Activated B cell treated with CpG ODN at 0.5 μM for 24 hours (primary cell): ENCODE measurements at regions not wholly inside any gene's neighbourhood (a gene's known extent, or its start where the extent isn't known, plus 50 kb on each side); places are given as distances from the start of the nearest gene placed in this dataset.

ENCODE experiments used
- ATAC-seq: fragments of 200-7000 bp; cut with Tn5 transposase; one replicate; pipeline ENCODE4 v1.10.0; 2021; ENCODE audit warnings: low read depth, mild to moderate bottlenecking, moderate library complexity
- CTCF ChIA-PET: fragments of 350-600 bp; sonication (Branson Sonifier 250); formaldehyde crosslinking; loops from one replicate; lab custom pipeline; 2021; ENCODE audit warnings: antibody characterized with exemption; lab: Charles Lee
- POLR2A ChIA-PET: fragments of 350-600 bp; sonication (Branson Sonifier 250); formaldehyde crosslinking; loops from one replicate; lab custom pipeline; 2021; ENCODE audit warnings: antibody characterized with exemption; lab: Charles Lee
- DNase-seq: peaks from one replicate; pipeline ENCODE4 v3.0.0; 2022
- H3K27ac Mint-ChIP-seq: one replicate; pipeline ENCODE4 v1.8.0; 2020; ENCODE audit warnings: mixed read lengths
- H3K27me3 Mint-ChIP-seq: one replicate; pipeline ENCODE4 v1.8.0; 2021; ENCODE audit warnings: mixed read lengths
- H3K36me3 Mint-ChIP-seq: one replicate; pipeline ENCODE4 v1.8.0; 2021; ENCODE audit warnings: low read depth, mixed read lengths
- H3K4me1 Mint-ChIP-seq: one replicate; pipeline ENCODE4 v1.8.0; 2021; ENCODE audit warnings: mixed read lengths
- H3K4me3 Mint-ChIP-seq: one replicate; pipeline ENCODE4 v1.8.0; 2020; ENCODE audit warnings: mild to moderate bottlenecking, mixed read lengths
- H3K9me3 Mint-ChIP-seq: one replicate; pipeline ENCODE4 v1.8.0; 2020; ENCODE audit warnings: mixed read lengths
- CTCF ChIP-seq: fragments of 200-600 bp; IDR thresholded peaks from one replicate; pipeline ENCODE4 v1.8.0; 2022; ENCODE audit warnings: antibody characterized with exemption, mild to moderate bottlenecking
- intact Hi-C: fragments of 100-400 bp; cut with micrococcal nuclease; formaldehyde crosslinking; loops from one replicate; pipeline ENCODE4 v1.15.1; 2024

DNA sequence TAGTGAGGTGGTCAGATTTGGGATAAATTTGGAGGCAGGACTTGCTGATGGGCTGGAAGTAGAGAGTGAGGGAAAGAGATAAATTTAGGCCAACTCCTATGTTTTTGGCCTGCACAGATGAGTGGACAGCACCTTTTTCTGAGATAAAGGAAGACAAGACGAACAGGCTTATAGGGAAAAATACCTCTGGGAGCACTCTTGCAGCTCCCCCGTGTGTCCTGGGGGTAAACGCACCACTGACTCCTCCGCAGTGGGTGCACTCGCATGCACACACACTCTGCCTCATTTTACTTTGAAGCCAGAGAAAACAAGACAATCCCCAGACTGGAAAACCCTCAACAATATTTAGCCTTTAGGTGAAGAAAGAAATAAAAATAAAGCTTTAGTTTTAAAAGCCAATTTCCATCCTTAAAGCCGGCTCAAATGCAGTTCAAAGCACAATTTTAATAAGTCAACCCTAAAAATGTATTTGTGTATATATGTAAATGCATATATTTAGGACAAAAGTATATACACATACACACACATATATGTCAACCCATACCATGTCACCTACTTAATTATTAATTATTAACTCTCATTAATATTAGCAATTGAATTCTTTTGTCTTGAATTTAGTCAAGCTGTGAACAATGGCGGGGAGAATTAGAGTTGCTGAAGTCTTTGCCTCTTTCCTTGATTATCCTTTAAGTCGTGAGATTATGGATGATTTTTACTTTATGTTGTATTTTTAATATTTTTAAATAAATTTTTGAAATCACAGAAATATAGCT, 341.8 kb downstream of the ZNF326 start:
- H3K27me3 Mint-ChIP-seq: peaks cover 2% of the 10 kb centered on the region
- no peaks in the 10 kb centered on the region for H3K36me3 Mint-ChIP-seq
- no peak overlapping the region for H3K4me3 Mint-ChIP-seq
- no peaks in the 10 kb centered on the region for H3K4me1 Mint-ChIP-seq
- intact Hi-C loops: no loop called here
- H3K9me3 Mint-ChIP-seq: peaks cover 2% of the 10 kb centered on the region
- DNase-seq (no peak), ATAC-seq (no peak)
- H3K27ac Mint-ChIP-seq: no peak overlapping the region
- ChIA-PET CTCF (no interaction called here), POLR2A (no interaction called here)
- TF ChIP-seq CTCF: no peak

- no peak overlapping the region for H3K27ac Mint-ChIP-seq
- H3K9me3 Mint-ChIP-seq: peaks cover 2% of the 10 kb centered on the region
- POLR2A ChIA-PET: no interaction called here
- H3K4me1 Mint-ChIP-seq: no peaks in the 10 kb centered on the region
- H3K27me3 Mint-ChIP-seq: peaks cover 2% of the 10 kb centered on the region
- DNase-seq (no peak), ATAC-seq (no peak)
- H3K36me3 Mint-ChIP-seq: no peaks in the 10 kb centered on the region
- no peak overlapping the region for H3K4me3 Mint-ChIP-seq
- CTCF ChIA-PET: no interaction called here
- no peak for TF ChIP-seq CTCF
- intact Hi-C loops: no loop called here
Measured at GRCh38 chr1:90335558-90335957, 340.6 kb downstream of the ZNF326 start.

DNA sequence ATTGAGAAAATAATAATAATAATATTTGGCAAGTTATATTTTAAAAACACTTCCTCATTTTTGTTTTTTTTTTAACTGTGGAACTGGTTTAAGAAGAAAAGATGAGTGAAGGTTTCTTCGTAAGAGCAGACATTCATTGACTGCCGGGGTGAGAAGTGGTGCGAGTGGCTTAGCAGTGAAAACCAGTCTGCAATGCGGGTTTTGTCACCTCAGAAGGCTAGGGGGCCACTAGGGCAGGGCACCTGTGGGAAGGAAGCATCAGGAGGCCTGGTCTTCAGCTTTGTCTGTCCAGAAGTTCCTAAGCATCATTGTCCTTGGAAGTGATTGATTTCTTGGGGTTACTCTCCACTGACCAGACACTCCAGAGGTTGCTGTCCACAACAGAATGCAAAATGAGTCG, 339.2 kb downstream of the ZNF326 start:
- Mint-ChIP-seq H3K27me3 (peaks cover 2% of the 10 kb centered on the region), H3K4me3 (no peak overlapping the region), H3K36me3 (no peaks in the 10 kb centered on the region), H3K4me1 (no peaks in the 10 kb centered on the region), H3K9me3 (peaks cover 2% of the 10 kb centered on the region), H3K27ac (no peak overlapping the region)
- ATAC-seq (no peak), DNase-seq (no peak)
- ChIA-PET POLR2A (no interaction called here), CTCF (no interaction called here)
- TF ChIP-seq CTCF: no peak
- intact Hi-C loops: no loop called here

GRCh38 chr1:90325168-90325567, 330.3 kb downstream of the ZNF326 start:
- ChIA-PET POLR2A (no interaction called here), CTCF (no interaction called here)
- intact Hi-C loops: no loop called here
- H3K9me3 Mint-ChIP-seq: no peaks in the 10 kb centered on the region
- H3K4me3 Mint-ChIP-seq: no peak overlapping the region
- TF ChIP-seq CTCF: no peak
- H3K4me1 Mint-ChIP-seq: no peaks in the 10 kb centered on the region
- ATAC-seq (no peak), DNase-seq (no peak)
- H3K27ac Mint-ChIP-seq: no peak overlapping the region
- H3K36me3 Mint-ChIP-seq: no peaks in the 10 kb centered on the region
- peaks cover 1% of the 10 kb centered on the region for H3K27me3 Mint-ChIP-seq

DNA sequence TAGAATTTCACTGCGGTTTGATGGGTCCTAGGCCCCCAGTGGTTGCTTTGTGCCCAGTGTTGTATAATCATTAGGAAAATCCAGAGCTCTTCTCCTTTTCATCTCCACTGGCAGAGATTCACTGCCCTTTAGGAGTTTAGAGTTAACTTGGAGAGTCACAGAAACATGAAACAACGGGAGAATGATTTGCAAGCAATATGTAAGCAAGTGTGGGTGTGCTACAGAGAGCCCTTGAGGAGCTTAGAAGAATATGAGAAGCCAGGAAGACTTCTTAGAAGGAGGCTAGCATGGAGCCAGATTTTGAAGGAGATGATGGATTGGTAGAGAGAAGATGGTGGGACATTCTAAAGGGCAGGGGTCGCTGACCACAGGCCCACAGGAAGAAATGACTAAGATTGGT, 327.3 kb downstream of the ZNF326 start:
- DNase-seq (no peak), ATAC-seq (no peak)
- H3K27ac Mint-ChIP-seq: no peak overlapping the region
- H3K36me3 Mint-ChIP-seq: no peaks in the 10 kb centered on the region
- no peaks in the 10 kb centered on the region for H3K9me3 Mint-ChIP-seq
- H3K4me1 Mint-ChIP-seq: no peaks in the 10 kb centered on the region
- H3K4me3 Mint-ChIP-seq: no peak overlapping the region
- CTCF ChIA-PET: no interaction called here
- POLR2A ChIA-PET: no interaction called here
- intact Hi-C loops: no loop called here
- peaks cover 1% of the 10 kb centered on the region for H3K27me3 Mint-ChIP-seq
- no peak for TF ChIP-seq CTCF
